ENCODE measurements at regions not wholly inside any gene's neighbourhood (a gene's known extent, or its start where the extent isn't known, plus 50 kb on each side); places are given as distances from the start of the nearest gene placed in this dataset.

GRCh38 chr5:107203243-107203642 lies 467.5 kb downstream of the EFNA5 start:
- TF ChIP-seq EZH2 (IDR thresholded peaks at IDR 0.05; ENCODE audit: borderline replicate concordance, insufficient read depth, low read depth, low read length, poor library complexity, severe bottlenecking), result no peak
- TF ChIP-seq, protein P1, sequence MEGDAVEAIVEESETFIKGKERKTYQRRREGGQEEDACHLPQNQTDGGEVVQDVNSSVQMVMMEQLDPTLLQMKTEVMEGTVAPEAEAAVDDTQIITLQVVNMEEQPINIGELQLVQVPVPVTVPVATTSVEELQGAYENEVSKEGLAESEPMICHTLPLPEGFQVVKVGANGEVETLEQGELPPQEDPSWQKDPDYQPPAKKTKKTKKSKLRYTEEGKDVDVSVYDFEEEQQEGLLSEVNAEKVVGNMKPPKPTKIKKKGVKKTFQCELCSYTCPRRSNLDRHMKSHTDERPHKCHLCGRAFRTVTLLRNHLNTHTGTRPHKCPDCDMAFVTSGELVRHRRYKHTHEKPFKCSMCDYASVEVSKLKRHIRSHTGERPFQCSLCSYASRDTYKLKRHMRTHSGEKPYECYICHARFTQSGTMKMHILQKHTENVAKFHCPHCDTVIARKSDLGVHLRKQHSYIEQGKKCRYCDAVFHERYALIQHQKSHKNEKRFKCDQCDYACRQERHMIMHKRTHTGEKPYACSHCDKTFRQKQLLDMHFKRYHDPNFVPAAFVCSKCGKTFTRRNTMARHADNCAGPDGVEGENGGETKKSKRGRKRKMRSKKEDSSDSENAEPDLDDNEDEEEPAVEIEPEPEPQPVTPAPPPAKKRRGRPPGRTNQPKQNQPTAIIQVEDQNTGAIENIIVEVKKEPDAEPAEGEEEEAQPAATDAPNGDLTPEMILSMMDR (IDR thresholded peaks at IDR 0.05), result no peak
